A673 (cell line): ENCODE measurements at regions not wholly inside any gene's neighbourhood (a gene's known extent, or its start where the extent isn't known, plus 50 kb on each side); places are given as distances from the start of the nearest gene placed in this dataset.

Experiments used
- CTCF ChIP-seq: fragments of 300-800, 200-600 bp; sonication (generic); conservative IDR thresholded peaks from 2 replicates; pipeline ENCODE4 v1.5.1; 2017; ENCODE audit warnings: low read depth, mild to moderate bottlenecking, antibody characterized with exemption, low read length, moderate library complexity, mixed read lengths
- EZH2 ChIP-seq: fragments of 200-600 bp; sonication (generic); IDR thresholded peaks from 2 replicates; pipeline ENCODE4 v1.6.1; 2017; ENCODE audit warnings: borderline replicate concordance, low read depth, mild to moderate bottlenecking, mixed read lengths, antibody characterized with exemption, low read length; ENCODE audit not compliant: poor library complexity, severe bottlenecking

- TF ChIP-seq CTCF (no peak), EZH2 (no peak)
Measured at GRCh38 chr4:42271096-42271495, 118.6 kb upstream of the BEND4 start.
